CD14-positive monocyte (primary cell): ENCODE measurements at regions not wholly inside any gene's neighbourhood (a gene's known extent, or its start where the extent isn't known, plus 50 kb on each side); places are given as distances from the start of the nearest gene placed in this dataset.

Experiments
- DNase-seq, 3 donors: peaks; one replicate each; pipeline ENCODE4 v3.0.0-alpha.2; 2011 to 2022
- H2AFZ ChIP-seq: 2 replicates; pipeline ENCODE4 v1.6.0; 2012; ENCODE audit warnings: mild to moderate bottlenecking, low read depth, low read length, inconsistent platforms; ENCODE audit not compliant: insufficient read depth, poor library complexity, severe bottlenecking
- H3K27ac ChIP-seq, 2 donors: 1 replicate in 1 of 2; 2 replicates in 1 of 2; pipeline ENCODE4 v1.5.1; 2012 to 2013; ENCODE audit warnings: low read length in 2 of 2, control low read depth in 1 of 2, inconsistent platforms in 1 of 2, low read depth in 1 of 2, mild to moderate bottlenecking in 1 of 2
- H3K27me3 ChIP-seq, 2 donors: one replicate each; pipeline versions ENCODE4 v1.6.0 to v1.6.1; 2011 to 2013; ENCODE audit warnings: low read length in 2 of 2; ENCODE audit not compliant: control insufficient read depth in 2 of 2, insufficient read depth in 2 of 2
- H3K36me3 ChIP-seq, 2 donors: replicated peaks in 1 of 2; 1 replicate in 1 of 2; 2 replicates in 1 of 2; pipeline versions ENCODE4 v1.5.1 to v1.6.1; 2012 to 2013; ENCODE audit warnings: low read length in 2 of 2, control low read depth in 1 of 2, inconsistent platforms in 1 of 2, mild to moderate bottlenecking in 1 of 2; ENCODE audit not compliant: insufficient read depth in 2 of 2, control insufficient read depth in 1 of 2
- H3K4me1 ChIP-seq, 2 donors: 1 replicate in 1 of 2; 2 replicates in 1 of 2; pipeline versions ENCODE4 v1.5.1 to v1.6.1; 2012 to 2013; ENCODE audit warnings: low read length in 2 of 2, control low read depth in 1 of 2, inconsistent platforms in 1 of 2, mild to moderate bottlenecking in 1 of 2, moderate library complexity in 1 of 2; ENCODE audit not compliant: insufficient read depth in 2 of 2, control insufficient read depth in 1 of 2
- H3K4me2 ChIP-seq: replicated peaks from 2 replicates; pipeline ENCODE3; 2012; ENCODE audit warnings: low read length, moderate library complexity, mild to moderate bottlenecking; ENCODE audit not compliant: poor library complexity, severe bottlenecking; ENCODE audit errors: extremely low read depth
- H3K4me3 ChIP-seq, 3 experiments: fragments of 200-600 bp in 1 of 3; sonication (generic) in 1 of 3; replicated peaks in 1 of 3; 1 replicate in 2 of 3; 2 replicates in 1 of 3; pipeline ENCODE4 v1.5.1; 2011 to 2013; ENCODE audit warnings: low read length in 3 of 3, mild to moderate bottlenecking in 3 of 3, control low read depth in 2 of 3, low read depth in 2 of 3, inconsistent platforms in 1 of 3, moderate library complexity in 1 of 3
- H3K79me2 ChIP-seq: 2 replicates; pipeline ENCODE4 v1.6.0; 2012; ENCODE audit warnings: mild to moderate bottlenecking, control low read depth, inconsistent platforms, low read length, moderate library complexity; ENCODE audit not compliant: insufficient read depth
- H3K9ac ChIP-seq: 2 replicates; pipeline ENCODE4 v1.6.0; 2017; ENCODE audit warnings: low read length, mild to moderate bottlenecking; ENCODE audit not compliant: insufficient read depth, poor library complexity, severe bottlenecking
- H3K9me3 ChIP-seq, 2 donors: replicated peaks in 1 of 2; 1 replicate in 1 of 2; 2 replicates in 1 of 2; pipeline versions ENCODE4 v1.5.1 to v1.6.1; 2012 to 2013; ENCODE audit warnings: low read length in 2 of 2, control low read depth in 1 of 2; ENCODE audit not compliant: control insufficient read depth in 1 of 2, insufficient read depth in 1 of 2
- H4K20me1 ChIP-seq: 2 replicates; pipeline ENCODE4 v1.6.0; 2012; ENCODE audit warnings: mild to moderate bottlenecking, low read length, control low read depth, moderate library complexity; ENCODE audit not compliant: insufficient read depth
- H3K27ac Mint-ChIP-seq, 7 donors: one replicate each; pipeline ENCODE4 v1.8.0; 2020; ENCODE audit warnings: mild to moderate bottlenecking in 7 of 7, mixed read lengths in 7 of 7, moderate library complexity in 6 of 7, inconsistent platforms in 2 of 7
- H3K27me3 Mint-ChIP-seq, 3 donors: one replicate each; pipeline ENCODE4 v1.8.0; 2021 to 2022; ENCODE audit warnings: low read depth in 3 of 3, mild to moderate bottlenecking in 3 of 3, mixed read lengths in 3 of 3, moderate library complexity in 3 of 3, inconsistent platforms in 1 of 3
- H3K36me3 Mint-ChIP-seq, 2 donors: one replicate each; pipeline ENCODE4 v1.8.0; 2020; ENCODE audit warnings: mixed read lengths in 2 of 2, inconsistent platforms in 1 of 2, mild to moderate bottlenecking in 1 of 2
- H3K4me1 Mint-ChIP-seq: one replicate; pipeline ENCODE4 v1.8.0; 2020; ENCODE audit warnings: mild to moderate bottlenecking, mixed read lengths
- H3K4me3 Mint-ChIP-seq, 2 donors: one replicate each; pipeline ENCODE4 v1.8.0; 2020; ENCODE audit warnings: mild to moderate bottlenecking in 2 of 2, mixed read lengths in 2 of 2, moderate library complexity in 1 of 2
- H3K9me3 Mint-ChIP-seq, 7 donors: one replicate each; pipeline ENCODE4 v1.8.0; 2020 to 2022; ENCODE audit warnings: mixed read lengths in 7 of 7, mild to moderate bottlenecking in 6 of 7, moderate library complexity in 6 of 7, inconsistent platforms in 2 of 7
- WGBS: methylation state at CpG from one replicate; pipeline ENCODE4 v1.1.5; 2013; ENCODE audit warnings: missing lambda C conversion rate; ENCODE audit not compliant: insufficient coverage; 5-methylcytosine and 5-hydroxymethylcytosine counted together
- intact Hi-C, 2 donors: fragments of 100-400 bp; cut with micrococcal nuclease; formaldehyde crosslinking; loops; one replicate each; pipeline versions ENCODE4 v1.15.0 to v1.15.1; 2023
- TF ChIP-seq, protein P1 (sequence below): fragments of 200-600 bp; IDR thresholded peaks from one replicate; pipeline ENCODE4 v1.8.0; 2022; ENCODE audit warnings: antibody characterized with exemption, mild to moderate bottlenecking

DNA sequence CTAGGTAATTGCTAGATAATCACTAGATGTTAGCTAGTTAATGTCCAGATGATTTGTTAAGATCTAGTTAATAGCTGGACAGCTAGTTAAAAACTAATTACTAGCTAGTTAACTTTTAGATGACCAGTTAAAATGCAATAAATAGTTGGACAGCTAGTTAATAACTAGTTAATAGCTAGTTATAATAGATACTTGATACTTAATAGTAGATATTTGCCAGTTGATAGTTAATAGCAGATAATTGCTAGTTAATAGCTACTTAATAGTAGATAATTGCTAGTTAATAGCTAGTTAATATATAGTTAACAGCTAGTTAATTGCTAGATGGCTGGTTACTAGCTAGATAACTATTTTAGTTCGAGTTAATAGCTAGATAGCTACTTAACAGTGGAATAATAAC lies 631.4 kb upstream of the CT83 start:
- Histone ChIP-seq H3K9ac (no peak overlapping the region), H2AFZ (no peak overlapping the region), H3K4me2 (no peak overlapping the region), H3K4me3 (no peak overlapping the region), H3K9me3 (peaks cover 0 to 50% of the 10 kb centered on the region in 2 donors), H3K79me2 (no peaks in the 10 kb centered on the region), H3K4me1 (no peaks in the 10 kb centered on the region), H3K36me3 (no peaks in the 10 kb centered on the region), H3K27me3 (no peaks in the 10 kb centered on the region), H4K20me1 (no peaks in the 10 kb centered on the region), H3K27ac (no peak overlapping the region)
- intact Hi-C loops: no loop called here
- no peaks in the 10 kb centered on the region for H3K36me3 Mint-ChIP-seq
- no peaks in the 10 kb centered on the region for H3K4me1 Mint-ChIP-seq
- peaks cover 0 to 5% (median 0%) of the 10 kb centered on the region in 7 donors for H3K9me3 Mint-ChIP-seq
- TF ChIP-seq, protein P1, sequence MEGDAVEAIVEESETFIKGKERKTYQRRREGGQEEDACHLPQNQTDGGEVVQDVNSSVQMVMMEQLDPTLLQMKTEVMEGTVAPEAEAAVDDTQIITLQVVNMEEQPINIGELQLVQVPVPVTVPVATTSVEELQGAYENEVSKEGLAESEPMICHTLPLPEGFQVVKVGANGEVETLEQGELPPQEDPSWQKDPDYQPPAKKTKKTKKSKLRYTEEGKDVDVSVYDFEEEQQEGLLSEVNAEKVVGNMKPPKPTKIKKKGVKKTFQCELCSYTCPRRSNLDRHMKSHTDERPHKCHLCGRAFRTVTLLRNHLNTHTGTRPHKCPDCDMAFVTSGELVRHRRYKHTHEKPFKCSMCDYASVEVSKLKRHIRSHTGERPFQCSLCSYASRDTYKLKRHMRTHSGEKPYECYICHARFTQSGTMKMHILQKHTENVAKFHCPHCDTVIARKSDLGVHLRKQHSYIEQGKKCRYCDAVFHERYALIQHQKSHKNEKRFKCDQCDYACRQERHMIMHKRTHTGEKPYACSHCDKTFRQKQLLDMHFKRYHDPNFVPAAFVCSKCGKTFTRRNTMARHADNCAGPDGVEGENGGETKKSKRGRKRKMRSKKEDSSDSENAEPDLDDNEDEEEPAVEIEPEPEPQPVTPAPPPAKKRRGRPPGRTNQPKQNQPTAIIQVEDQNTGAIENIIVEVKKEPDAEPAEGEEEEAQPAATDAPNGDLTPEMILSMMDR: no peak
- H3K27ac Mint-ChIP-seq: no peak overlapping the region
- WGBS: no CpG with 5 or more reads among the region's 1 CpG
- DNase-seq: no peak
- no peaks in the 10 kb centered on the region for H3K27me3 Mint-ChIP-seq
- no peak overlapping the region for H3K4me3 Mint-ChIP-seq

DNA sequence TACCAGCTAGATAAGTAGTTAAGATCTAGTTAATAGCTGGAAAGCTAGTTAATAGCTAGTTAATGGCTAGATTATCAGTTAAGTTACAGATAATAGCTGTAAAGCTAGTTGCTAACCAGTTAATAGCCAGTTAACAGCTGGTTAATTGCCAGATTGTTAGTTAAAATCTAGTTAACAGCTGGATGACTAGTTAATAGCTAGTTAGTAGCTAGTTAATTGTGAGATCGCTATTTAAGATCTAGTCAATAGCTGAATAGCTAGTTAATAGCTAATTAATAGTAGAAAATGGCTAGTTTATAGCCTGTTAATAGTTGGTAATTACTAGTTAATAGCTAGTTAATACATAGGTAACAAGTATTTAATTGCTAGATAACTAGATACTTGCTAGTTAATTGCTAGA lies 630.5 kb upstream of the CT83 start:
- H3K36me3 Mint-ChIP-seq: no peaks in the 10 kb centered on the region
- H3K27ac Mint-ChIP-seq: no peak overlapping the region
- Histone ChIP-seq H3K36me3 (no peaks in the 10 kb centered on the region), H3K27me3 (no peaks in the 10 kb centered on the region), H3K4me1 (no peaks in the 10 kb centered on the region), H3K4me3 (no peak overlapping the region), H2AFZ (no peak overlapping the region), H3K9me3 (peaks cover 0 to 50% of the 10 kb centered on the region in 2 donors), H3K27ac (no peak overlapping the region), H3K4me2 (no peak overlapping the region), H4K20me1 (no peaks in the 10 kb centered on the region), H3K79me2 (no peaks in the 10 kb centered on the region), H3K9ac (no peak overlapping the region)
- H3K27me3 Mint-ChIP-seq: no peaks in the 10 kb centered on the region
- intact Hi-C loops: no loop called here
- DNase-seq: no peak
- H3K4me3 Mint-ChIP-seq: no peak overlapping the region
- no peaks in the 10 kb centered on the region for H3K4me1 Mint-ChIP-seq
- TF ChIP-seq, protein P1: no peak
- WGBS: no CpG with 5 or more reads among the region's 1 CpG
- peaks cover 0 to 5% (median 0%) of the 10 kb centered on the region in 7 donors for H3K9me3 Mint-ChIP-seq
